Parathyroid adenoma (tissue), 2 donors: ENCODE measurements at regions not wholly inside any gene's neighbourhood (a gene's known extent, or its start where the extent isn't known, plus 50 kb on each side); places are given as distances from the start of the nearest gene placed in this dataset.
"Not testable (repeated sequence)": the region's sequence is repeated elsewhere in the genome, so short reads cannot be mapped to it uniquely, and the experiment has no call there.

Source experiments
- H2AFZ ChIP-seq: fragments of 300-600 bp; sonication (generic); one replicate; pipeline ENCODE4 v1.7.0; 2017; ENCODE audit warnings: antibody characterized with exemption, mild to moderate bottlenecking
- H3K27ac ChIP-seq: fragments of 300-600 bp; sonication (generic); one replicate; pipeline ENCODE4 v1.7.0; 2017
- H3K27me3 ChIP-seq: fragments of 300-600 bp; sonication (generic); one replicate; pipeline ENCODE4 v1.7.0; 2017; ENCODE audit warnings: low read length; ENCODE audit not compliant: control insufficient read depth, insufficient read depth
- H3K36me3 ChIP-seq: fragments of 300-600 bp; sonication (generic); one replicate; pipeline ENCODE4 v1.7.0; 2017; ENCODE audit warnings: low read length; ENCODE audit not compliant: control insufficient read depth, insufficient read depth
- H3K4me1 ChIP-seq: fragments of 300-600 bp; sonication (generic); one replicate; pipeline ENCODE4 v1.7.0; 2017; ENCODE audit warnings: control low read depth
- H3K4me2 ChIP-seq: fragments of 300-600 bp; sonication (generic); one replicate; pipeline ENCODE4 v1.7.0; 2017; ENCODE audit warnings: low read length
- H3K4me3 ChIP-seq: fragments of 300-600 bp; sonication (generic); one replicate; pipeline ENCODE4 v1.7.0; 2017; ENCODE audit warnings: low read depth, low read length
- H3K79me2 ChIP-seq: fragments of 300-600 bp; sonication (generic); one replicate; pipeline ENCODE4 v1.7.0; 2017; ENCODE audit warnings: control low read depth
- H3K9ac ChIP-seq: fragments of 300-600 bp; sonication (generic); one replicate; pipeline ENCODE4 v1.7.0; 2017; ENCODE audit warnings: mild to moderate bottlenecking
- H3K9me3 ChIP-seq: fragments of 300-600 bp; sonication (generic); one replicate; pipeline ENCODE4 v1.7.0; 2017; ENCODE audit warnings: low read length; ENCODE audit not compliant: control insufficient read depth
- CTCF ChIP-seq: fragments of 300-600 bp; sonication (generic); IDR thresholded peaks from one replicate; pipeline ENCODE4 v1.7.0; 2017; ENCODE audit warnings: antibody characterized with exemption, mild to moderate bottlenecking
- donor health status: primary hyperparathyroidism.

GRCh38 chr5:173679909-173680630 lies 63.6 kb upstream of the BOD1 start:
- H3K4me1 ChIP-seq: peaks cover 38% of the 10 kb centered on the region
- no peak overlapping the region for H3K9ac ChIP-seq
- no peak overlapping the region for H3K4me2 ChIP-seq
- H3K27ac ChIP-seq: peak overlapping the region; percentile 21
- H3K27me3 ChIP-seq: no peaks in the 10 kb centered on the region
- H3K4me3 ChIP-seq: no peak overlapping the region
- H2AFZ ChIP-seq: no peak overlapping the region
- TF ChIP-seq CTCF: no peak
- no peaks in the 10 kb centered on the region for H3K36me3 ChIP-seq
- no peaks in the 10 kb centered on the region for H3K9me3 ChIP-seq
- H3K79me2 ChIP-seq: no peaks in the 10 kb centered on the region

- no peak overlapping the region for H3K4me2 ChIP-seq
- H3K27ac ChIP-seq: peak overlapping the region; percentile 21
- no peaks in the 10 kb centered on the region for H3K9me3 ChIP-seq
- peaks cover 31% of the 10 kb centered on the region for H3K4me1 ChIP-seq
- TF ChIP-seq CTCF: no peak
- no peak overlapping the region for H2AFZ ChIP-seq
- no peaks in the 10 kb centered on the region for H3K79me2 ChIP-seq
- no peaks in the 10 kb centered on the region for H3K36me3 ChIP-seq
- H3K27me3 ChIP-seq: no peaks in the 10 kb centered on the region
- H3K9ac ChIP-seq: no peak overlapping the region
- H3K4me3 ChIP-seq: no peak overlapping the region
Observed at GRCh38 chr5:173680660-173681242, 64.3 kb upstream of the BOD1 start.

DNA sequence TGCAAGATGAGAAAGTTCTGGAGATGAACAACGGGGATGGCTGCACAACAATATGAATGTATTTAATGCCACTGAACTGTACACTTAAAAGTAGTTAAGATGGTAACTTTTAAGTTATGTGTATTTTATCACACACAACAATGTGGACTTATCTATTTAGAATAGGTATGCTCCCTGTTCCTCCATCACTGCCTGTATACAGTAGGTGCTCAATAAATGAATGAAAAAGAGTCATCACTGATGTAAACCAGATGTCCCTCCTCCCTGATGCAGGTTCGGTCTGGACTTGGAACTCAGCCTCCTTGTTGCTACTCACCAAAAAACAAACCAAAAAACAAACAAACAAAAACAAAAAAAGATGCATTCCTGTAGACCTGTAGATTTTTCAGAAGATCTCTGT lies 65.9 kb upstream of the BOD1 start:
- Histone ChIP-seq H3K9me3 (no peaks in the 10 kb centered on the region), H2AFZ (no peak overlapping the region), H3K4me1 (peaks cover 21% of the 10 kb centered on the region), H3K4me3 (no peak overlapping the region), H3K36me3 (no peaks in the 10 kb centered on the region), H3K27me3 (no peaks in the 10 kb centered on the region), H3K27ac (no peak overlapping the region), H3K9ac (no peak overlapping the region), H3K4me2 (no peak overlapping the region), H3K79me2 (no peaks in the 10 kb centered on the region)
- no peak for TF ChIP-seq CTCF

- H3K4me3 ChIP-seq, H3K4me2 ChIP-seq, H2AFZ ChIP-seq, H3K9me3 ChIP-seq, H3K79me2 ChIP-seq, H3K27ac ChIP-seq, H3K36me3 ChIP-seq, H3K9ac ChIP-seq, H3K27me3 ChIP-seq: not testable (repeated sequence)
- peaks cover 27% of the 10 kb centered on the region for H3K4me1 ChIP-seq
Observed at GRCh38 chr5:173684535-173684934, 68.1 kb upstream of the BOD1 start.

GRCh38 chr5:173686950-173687349 lies 70.5 kb upstream of the BOD1 start:
- no peak overlapping the region for H3K4me2 ChIP-seq
- no peak overlapping the region for H3K4me3 ChIP-seq
- peaks cover 28% of the 10 kb centered on the region for H3K4me1 ChIP-seq
- H3K36me3 ChIP-seq: no peaks in the 10 kb centered on the region
- H3K27ac ChIP-seq: no peak overlapping the region
- H3K27me3 ChIP-seq: no peaks in the 10 kb centered on the region
- H3K9ac ChIP-seq: no peak overlapping the region
- TF ChIP-seq CTCF: no peak
- no peak overlapping the region for H2AFZ ChIP-seq
- no peaks in the 10 kb centered on the region for H3K79me2 ChIP-seq
- no peaks in the 10 kb centered on the region for H3K9me3 ChIP-seq
